ENCODE measurements at regions not wholly inside any gene's neighbourhood (a gene's known extent, or its start where the extent isn't known, plus 50 kb on each side); places are given as distances from the start of the nearest gene placed in this dataset.

DNA sequence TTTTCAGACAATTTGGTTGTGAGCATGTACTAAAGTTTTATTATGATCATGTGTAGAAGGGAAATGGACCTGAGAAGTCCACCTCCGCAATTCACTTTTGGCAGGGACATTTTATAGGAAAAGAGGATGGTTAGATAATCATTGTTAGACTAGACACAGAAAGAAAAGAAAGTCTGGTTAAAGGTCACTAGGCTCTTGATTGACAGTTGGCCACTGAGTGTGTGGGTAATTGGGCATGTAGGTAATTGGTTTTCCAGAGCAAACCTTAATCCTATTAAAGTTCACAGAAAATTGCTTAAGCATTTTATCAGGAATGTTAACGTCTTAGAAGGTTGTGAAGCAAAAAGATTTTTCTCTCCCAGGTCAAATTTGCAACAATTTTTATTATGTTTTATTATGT lies 158.5 kb upstream of the CLINT1 start:
- Mint-ChIP-seq H3K27ac (no peak overlapping the region), H3K4me3 (no peak overlapping the region), H3K36me3 (ENCODE audit: insufficient read depth) (no peaks in the 10 kb centered on the region), H3K4me1 (ENCODE audit: low read depth in 2 of 2) (no peaks in the 10 kb centered on the region), H3K27me3 (peaks cover 26 to 55% of the 10 kb centered on the region in 2 donors), H3K9me3 (no peaks in the 10 kb centered on the region)
- no peak for ATAC-seq (replicated peaks)
- DNase-seq: no peak

DNA sequence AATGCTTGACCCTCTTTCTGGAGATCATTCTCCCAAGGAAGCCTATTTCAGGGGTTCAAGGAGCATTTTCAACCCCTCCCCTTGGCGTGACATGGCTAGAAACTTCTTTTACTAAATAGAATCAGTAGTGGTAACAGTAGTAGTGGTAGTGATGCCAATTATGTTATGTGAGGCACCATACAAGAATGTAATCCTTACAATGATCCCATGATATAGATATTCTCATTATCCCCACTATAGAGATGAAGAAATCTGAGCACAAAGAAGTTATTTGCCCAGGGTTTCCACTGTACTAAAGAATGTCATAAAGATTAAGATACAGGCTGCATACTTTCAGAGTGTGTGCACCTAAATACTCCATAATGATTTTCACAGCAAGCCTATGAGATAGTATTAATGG lies 155.4 kb upstream of the CLINT1 start:
- Mint-ChIP-seq H3K4me1 (ENCODE audit: low read depth in 2 of 2) (no peaks in the 10 kb centered on the region), H3K27me3 (peaks cover 26 to 57% of the 10 kb centered on the region in 2 donors), H3K27ac (no peak overlapping the region), H3K4me3 (no peak overlapping the region), H3K36me3 (ENCODE audit: insufficient read depth) (no peaks in the 10 kb centered on the region), H3K9me3 (no peaks in the 10 kb centered on the region)
- DNase-seq: no peak
- no peak for ATAC-seq (replicated peaks)

DNA sequence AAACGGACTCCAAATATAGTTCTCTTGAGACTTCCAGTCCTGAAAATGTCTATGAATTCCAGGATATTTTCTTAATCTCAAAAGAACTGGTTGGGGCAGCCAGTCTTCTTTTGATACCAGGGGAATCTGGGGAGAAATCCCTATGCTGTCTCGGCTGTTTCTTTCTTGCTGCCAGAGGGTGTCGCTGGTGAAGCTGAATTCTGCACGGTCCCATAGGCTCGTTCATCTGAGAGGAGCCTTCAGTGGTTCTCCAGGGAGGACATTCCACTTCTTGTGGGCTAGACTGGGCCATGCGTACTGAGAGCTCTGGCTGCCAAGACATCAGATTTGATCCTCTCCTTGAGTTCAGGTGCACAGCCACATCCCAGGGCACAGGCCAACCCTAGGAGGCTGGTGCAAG lies 155.0 kb upstream of the CLINT1 start:
- Mint-ChIP-seq H3K9me3 (no peaks in the 10 kb centered on the region), H3K4me1 (ENCODE audit: low read depth in 2 of 2) (no peaks in the 10 kb centered on the region), H3K36me3 (ENCODE audit: insufficient read depth) (no peaks in the 10 kb centered on the region), H3K27me3 (peaks cover 26 to 57% of the 10 kb centered on the region in 2 donors), H3K27ac (no peak overlapping the region), H3K4me3 (no peak overlapping the region)
- ATAC-seq (replicated peaks) (no peak), DNase-seq (no peak)

DNA sequence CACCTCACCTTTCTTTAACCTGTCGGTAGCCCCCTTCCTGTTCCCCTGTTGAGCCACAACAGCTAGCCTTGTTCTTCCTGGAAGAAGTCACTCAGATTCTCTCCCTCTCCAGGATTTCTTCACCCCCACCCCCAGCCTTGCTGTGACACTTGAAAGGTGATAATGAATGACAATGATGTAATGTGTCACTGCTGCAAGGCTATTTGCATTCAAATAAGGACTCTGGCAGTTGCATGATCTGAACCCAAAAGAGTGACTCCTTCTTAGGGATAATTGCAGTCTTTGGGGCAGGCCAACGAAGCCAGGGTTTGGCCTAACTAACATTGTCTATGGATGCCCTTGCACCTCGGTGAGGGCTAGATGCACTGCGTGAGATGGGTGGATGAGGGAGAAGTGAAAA lies 154.4 kb upstream of the CLINT1 start:
- Mint-ChIP-seq H3K27me3 (peaks cover 26 to 57% of the 10 kb centered on the region in 2 donors), H3K27ac (no peak overlapping the region), H3K4me1 (ENCODE audit: low read depth in 2 of 2) (no peaks in the 10 kb centered on the region), H3K4me3 (no peak overlapping the region), H3K36me3 (ENCODE audit: insufficient read depth) (no peaks in the 10 kb centered on the region), H3K9me3 (no peaks in the 10 kb centered on the region)
- DNase-seq: no peak
- ATAC-seq (replicated peaks): no peak

DNA sequence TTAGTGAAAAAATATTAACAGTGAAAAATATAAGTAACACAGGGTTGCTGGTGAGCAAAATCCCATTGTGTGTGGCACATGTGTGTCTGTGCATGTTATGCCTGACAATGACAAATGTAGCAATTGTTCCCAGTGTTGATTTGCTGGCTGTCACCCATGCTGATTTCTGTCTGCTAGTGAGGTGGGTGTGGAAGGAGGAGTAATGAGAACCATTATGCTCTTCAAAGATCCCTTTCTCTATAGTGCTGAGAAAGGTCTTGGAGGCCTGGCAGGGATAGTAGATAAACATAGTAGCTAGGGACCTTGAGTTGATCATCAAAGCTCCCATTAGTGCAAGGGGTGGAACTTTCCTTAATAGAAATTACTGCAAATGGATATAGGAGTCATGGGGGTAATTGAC lies 152.5 kb upstream of the CLINT1 start:
- H3K4me1 Mint-ChIP-seq (ENCODE audit: low read depth in 2 of 2): no peaks in the 10 kb centered on the region
- no peak overlapping the region for H3K27ac Mint-ChIP-seq
- H3K4me3 Mint-ChIP-seq: no peak overlapping the region
- no peaks in the 10 kb centered on the region for H3K9me3 Mint-ChIP-seq
- peaks cover 26 to 40% of the 10 kb centered on the region in 2 donors for H3K27me3 Mint-ChIP-seq
- ATAC-seq (replicated peaks) (no peak), DNase-seq (no peak)
- no peaks in the 10 kb centered on the region for H3K36me3 Mint-ChIP-seq (ENCODE audit: insufficient read depth)

DNA sequence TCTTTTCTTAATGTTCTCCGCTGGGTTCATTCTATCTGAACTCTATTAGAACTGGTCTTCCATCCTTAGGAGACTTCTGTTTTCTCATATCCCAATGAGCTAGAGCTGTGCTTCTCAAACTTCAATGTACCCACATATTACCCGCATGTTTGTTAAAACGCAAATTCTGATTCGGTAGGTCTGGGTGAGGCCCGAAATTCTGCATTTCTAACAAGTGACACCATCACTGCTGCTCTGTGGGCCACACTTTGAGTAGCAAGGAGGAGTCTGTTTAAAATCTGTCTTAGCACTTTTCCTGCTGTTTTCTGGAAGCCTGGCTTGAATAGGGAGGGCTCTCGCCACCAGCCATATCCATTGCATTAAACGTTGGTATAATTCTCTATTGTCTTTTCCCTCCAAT lies 151.9 kb upstream of the CLINT1 start:
- ATAC-seq (replicated peaks): no peak
- Mint-ChIP-seq H3K4me3 (no peak overlapping the region), H3K27ac (no peak overlapping the region), H3K4me1 (ENCODE audit: low read depth in 2 of 2) (no peaks in the 10 kb centered on the region), H3K36me3 (ENCODE audit: insufficient read depth) (no peaks in the 10 kb centered on the region), H3K27me3 (peaks cover 26 to 40% of the 10 kb centered on the region in 2 donors), H3K9me3 (no peaks in the 10 kb centered on the region)
- no peak for DNase-seq

DNA sequence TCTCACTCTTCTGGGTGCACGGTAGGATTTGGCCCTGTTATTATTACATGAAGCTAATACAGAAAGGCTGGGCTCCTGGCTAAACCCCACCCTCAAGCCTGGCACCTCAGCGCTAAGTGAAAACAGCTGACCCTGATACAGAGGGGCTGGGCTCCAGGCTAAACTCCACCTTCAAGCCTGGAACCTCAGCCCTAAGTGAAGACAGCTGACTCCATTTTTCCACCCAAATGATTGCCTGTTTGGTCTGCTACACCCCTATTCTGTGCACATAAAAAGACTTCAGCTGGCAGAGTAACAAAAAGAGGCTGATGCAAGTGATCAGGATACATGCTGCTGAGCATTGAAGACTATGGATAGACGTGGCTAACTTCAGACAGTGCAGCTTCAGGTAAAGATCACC lies 148.4 kb upstream of the CLINT1 start:
- Mint-ChIP-seq H3K4me3 (no peak overlapping the region), H3K27ac (no peak overlapping the region), H3K9me3 (no peaks in the 10 kb centered on the region), H3K27me3 (peaks cover 15 to 30% of the 10 kb centered on the region in 2 donors), H3K4me1 (ENCODE audit: low read depth in 2 of 2) (no peaks in the 10 kb centered on the region), H3K36me3 (ENCODE audit: insufficient read depth) (no peaks in the 10 kb centered on the region)
- DNase-seq: no peak
- ATAC-seq (replicated peaks): no peak

DNA sequence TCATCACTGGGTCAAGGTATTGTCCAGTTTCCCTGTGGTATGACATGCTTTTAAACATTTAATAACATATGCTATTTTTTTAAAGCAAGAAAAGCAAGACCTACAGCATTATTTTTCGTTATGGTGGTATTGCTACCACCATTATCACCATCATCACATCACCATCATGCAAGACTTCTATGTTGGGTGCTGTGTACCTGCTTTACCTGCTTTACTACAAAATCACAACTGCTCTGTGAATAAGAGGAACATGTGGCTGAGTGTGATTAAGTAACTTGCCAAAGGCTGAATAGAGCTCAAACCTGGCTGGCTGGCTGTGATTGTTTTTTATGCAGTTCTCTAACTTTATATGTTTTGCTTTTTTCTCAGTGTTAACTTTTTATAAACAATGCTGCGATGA lies 140.8 kb upstream of the CLINT1 start:
- H3K27ac Mint-ChIP-seq: no peak overlapping the region
- peaks cover 32 to 39% of the 10 kb centered on the region in 2 donors for H3K27me3 Mint-ChIP-seq
- no peak overlapping the region for H3K4me3 Mint-ChIP-seq
- ATAC-seq (replicated peaks) (no peak), DNase-seq (no peak)
- peaks cover 4 to 5% of the 10 kb centered on the region in 2 donors for H3K4me1 Mint-ChIP-seq (ENCODE audit: low read depth in 2 of 2)
- H3K9me3 Mint-ChIP-seq: no peaks in the 10 kb centered on the region
- no peaks in the 10 kb centered on the region for H3K36me3 Mint-ChIP-seq (ENCODE audit: insufficient read depth)

DNA sequence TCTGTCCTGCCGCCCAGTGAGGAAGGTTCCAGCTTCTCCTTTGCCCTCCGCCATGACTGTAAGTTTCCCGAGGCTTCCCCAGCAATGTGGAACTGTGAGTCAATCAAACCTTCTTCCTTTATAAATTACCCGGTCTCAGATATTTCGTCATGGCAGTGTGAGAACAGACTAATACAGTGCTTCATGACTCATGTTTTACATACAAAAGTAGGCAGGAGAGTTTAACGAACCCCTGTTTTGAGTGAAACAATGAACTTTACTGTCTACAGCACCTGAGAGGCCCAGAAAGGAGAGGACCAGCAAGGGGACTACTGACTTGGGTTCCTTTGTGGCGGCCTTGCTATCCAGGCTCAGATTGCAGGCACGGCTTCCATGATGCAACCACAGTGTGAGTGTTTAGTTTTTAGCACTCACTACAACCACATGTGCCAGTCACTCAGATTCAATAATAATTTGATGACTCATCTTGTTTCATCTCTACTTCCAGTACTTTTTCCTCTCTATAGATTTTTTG lies 139.1 kb upstream of the CLINT1 start:
- H3K27me3 Mint-ChIP-seq: peaks cover 31 to 46% of the 10 kb centered on the region in 2 donors
- no peak overlapping the region for H3K4me3 Mint-ChIP-seq
- H3K4me1 Mint-ChIP-seq (ENCODE audit: low read depth in 2 of 2): peaks cover 11 to 14% of the 10 kb centered on the region in 2 donors
- H3K36me3 Mint-ChIP-seq (ENCODE audit: insufficient read depth): peaks cover 4% of the 10 kb centered on the region
- no peak overlapping the region for H3K27ac Mint-ChIP-seq
- H3K9me3 Mint-ChIP-seq: no peaks in the 10 kb centered on the region
- no peak for DNase-seq
- ATAC-seq (replicated peaks): no peak

DNA sequence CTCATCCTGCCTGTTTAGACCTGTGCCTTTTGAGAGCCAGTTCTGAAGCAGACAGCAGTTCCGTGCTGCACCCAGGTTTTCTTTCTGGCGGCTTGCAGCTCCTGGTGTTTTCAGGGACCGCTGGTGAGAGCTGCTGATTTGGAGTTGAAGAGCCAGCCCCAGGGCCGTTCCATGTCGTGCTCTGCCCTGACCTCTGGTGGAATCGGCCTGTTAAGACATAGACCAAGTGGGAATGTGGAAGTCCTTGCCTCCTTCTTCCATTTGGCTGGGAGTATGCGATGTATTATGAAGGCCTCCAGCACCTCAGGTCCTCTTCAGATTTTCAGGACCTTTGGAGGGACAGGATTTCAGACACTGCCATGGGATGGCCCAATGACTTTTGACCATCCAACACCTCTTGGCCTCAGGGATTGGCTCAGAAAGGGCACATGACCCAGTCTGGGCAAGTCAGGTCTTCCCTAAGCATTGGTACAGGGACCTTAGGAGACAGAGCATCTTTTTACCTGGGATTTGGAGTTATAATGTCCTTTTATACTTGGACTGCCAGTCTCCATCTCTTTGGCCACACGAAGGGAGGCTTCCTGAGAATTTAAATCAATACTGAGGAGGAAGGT lies 136.1 kb upstream of the CLINT1 start:
- peaks cover 4% of the 10 kb centered on the region for H3K36me3 Mint-ChIP-seq (ENCODE audit: insufficient read depth)
- peak overlapping the region; percentile 49 to 51 for H3K4me3 Mint-ChIP-seq
- H3K27ac Mint-ChIP-seq: no peak overlapping the region
- DNase-seq: peak; percentile 11 to 17 (median 17)
- H3K27me3 Mint-ChIP-seq: peaks cover 43 to 59% of the 10 kb centered on the region in 2 donors
- ATAC-seq (replicated peaks): peak; percentile 55
- H3K4me1 Mint-ChIP-seq (ENCODE audit: low read depth in 2 of 2): peaks cover 11 to 14% of the 10 kb centered on the region in 2 donors
- no peaks in the 10 kb centered on the region for H3K9me3 Mint-ChIP-seq

DNA sequence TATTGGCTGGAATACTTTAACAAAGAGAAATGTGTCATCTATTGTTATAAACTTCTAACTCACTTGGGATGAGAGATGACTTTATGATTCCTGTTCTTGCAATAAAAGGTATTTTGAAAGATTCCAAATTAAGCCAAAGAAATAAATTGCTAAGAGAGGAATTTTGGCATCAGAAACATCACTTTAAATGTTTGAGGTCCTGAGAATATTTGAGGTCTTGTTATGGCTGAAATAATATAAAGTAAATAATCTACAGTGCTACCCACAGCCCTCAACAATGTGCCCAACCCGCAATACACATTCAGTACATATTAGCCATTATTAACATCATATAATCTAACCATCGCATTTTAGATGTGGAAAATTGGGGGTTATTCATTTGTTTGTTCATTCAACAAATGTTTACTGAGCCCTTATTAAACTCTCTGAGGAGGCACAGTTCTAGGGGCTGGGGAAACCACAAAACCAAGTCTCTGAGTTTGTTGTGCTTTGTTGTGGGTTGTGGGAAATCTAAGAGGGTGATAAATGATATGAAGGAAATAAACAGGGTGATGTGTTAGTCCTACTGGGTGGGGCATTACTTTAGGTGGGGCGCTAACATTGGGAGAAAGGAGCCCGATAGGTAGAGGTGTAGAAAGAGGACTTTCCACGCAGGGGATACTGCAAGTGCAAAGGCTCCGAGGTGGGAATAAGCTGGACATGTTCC lies 135.2 kb upstream of the CLINT1 start:
- Mint-ChIP-seq H3K4me1 (ENCODE audit: low read depth in 2 of 2) (peaks cover 11 to 14% of the 10 kb centered on the region in 2 donors), H3K27ac (peak overlapping the region in 1 of 2 donors; percentile 16), H3K27me3 (peaks cover 52 to 68% of the 10 kb centered on the region in 2 donors), H3K4me3 (peak overlapping the region; percentile 49 to 51), H3K36me3 (ENCODE audit: insufficient read depth) (peaks cover 4% of the 10 kb centered on the region), H3K9me3 (no peaks in the 10 kb centered on the region)
- peak; percentile 38 to 48 (median 40) for DNase-seq
- ATAC-seq (replicated peaks): peak; percentile 98

DNA sequence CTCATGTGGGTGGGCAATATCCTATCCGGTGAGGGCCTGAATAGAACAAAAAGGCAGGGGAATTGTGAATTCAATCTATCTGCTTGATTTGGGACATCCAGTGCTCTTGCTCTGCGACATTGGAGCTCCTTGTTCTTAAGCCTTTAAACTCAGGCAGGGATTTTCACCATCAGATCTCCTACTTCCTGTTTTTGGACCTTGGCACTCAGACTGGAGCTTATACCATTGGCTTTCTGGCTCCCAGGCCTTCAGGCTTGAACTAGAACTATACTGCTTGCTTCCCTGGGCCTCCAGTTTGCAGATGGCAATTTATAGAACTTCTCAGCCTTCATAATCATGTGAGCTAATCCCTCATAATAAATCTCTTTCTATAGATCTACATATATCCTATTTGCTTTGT lies 134.3 kb upstream of the CLINT1 start:
- ATAC-seq (replicated peaks): no peak
- peaks cover 11 to 14% of the 10 kb centered on the region in 2 donors for H3K4me1 Mint-ChIP-seq (ENCODE audit: low read depth in 2 of 2)
- H3K27ac Mint-ChIP-seq: no peak overlapping the region
- no peak for DNase-seq
- peaks cover 55 to 72% of the 10 kb centered on the region in 2 donors for H3K27me3 Mint-ChIP-seq
- no peaks in the 10 kb centered on the region for H3K9me3 Mint-ChIP-seq
- H3K4me3 Mint-ChIP-seq: no peak overlapping the region
- H3K36me3 Mint-ChIP-seq (ENCODE audit: insufficient read depth): peaks cover 4% of the 10 kb centered on the region

DNA sequence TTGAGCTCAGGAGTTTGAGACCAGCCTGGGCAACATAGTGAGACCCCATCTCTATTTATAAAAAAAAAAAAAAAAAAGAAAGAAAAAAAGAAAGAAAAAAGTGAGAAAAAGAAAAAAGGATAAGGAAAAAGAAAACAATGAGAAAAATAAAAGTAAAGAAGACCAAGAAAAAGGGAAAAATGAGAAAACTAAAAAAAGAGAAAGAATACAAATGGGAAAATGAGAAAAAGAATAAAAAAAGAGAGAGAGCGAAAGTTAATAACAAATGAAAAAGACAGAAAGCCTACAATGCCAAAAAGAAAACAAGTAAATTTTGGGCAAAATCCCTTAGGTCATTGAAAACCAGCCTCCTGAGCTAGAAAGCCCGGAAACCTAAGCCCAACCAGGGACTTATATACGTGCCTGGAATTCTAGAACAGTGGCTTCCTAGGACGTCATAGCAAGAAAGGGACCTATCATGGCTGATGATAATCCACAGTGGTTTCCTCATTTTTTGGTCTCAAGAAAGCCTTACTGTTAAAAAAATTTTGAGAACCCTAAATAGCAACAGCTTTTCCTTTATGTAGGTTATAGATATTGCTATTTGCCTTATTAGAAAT lies 131.7 kb upstream of the CLINT1 start:
- ATAC-seq (replicated peaks): no peak
- Mint-ChIP-seq H3K9me3 (peaks cover 0 to 5% of the 10 kb centered on the region in 2 donors), H3K27ac (no peak overlapping the region), H3K36me3 (ENCODE audit: insufficient read depth) (peaks cover 4% of the 10 kb centered on the region), H3K4me3 (no peak overlapping the region), H3K27me3 (peaks cover 51 to 65% of the 10 kb centered on the region in 2 donors), H3K4me1 (ENCODE audit: low read depth in 2 of 2) (peaks cover 11 to 14% of the 10 kb centered on the region in 2 donors)
- DNase-seq: no peak

DNA sequence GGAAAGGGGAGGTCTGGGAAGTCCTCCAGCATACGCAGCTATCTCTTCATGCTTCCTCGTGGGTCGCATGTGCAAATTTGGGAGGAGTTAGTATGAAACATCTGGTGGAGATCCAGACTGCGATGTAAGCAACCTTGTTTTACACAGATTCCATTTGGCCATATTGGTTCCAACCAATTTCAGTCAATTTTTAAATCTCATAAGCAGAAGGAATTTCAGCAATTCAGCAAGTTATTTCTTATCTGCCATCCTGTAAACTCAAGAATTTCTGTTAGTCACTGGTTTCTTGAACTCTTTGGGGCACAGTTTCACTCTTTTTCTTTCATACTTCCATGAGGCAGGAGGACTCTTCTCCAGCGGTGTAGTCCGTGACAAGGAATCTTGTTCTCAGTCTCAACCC lies 130.4 kb upstream of the CLINT1 start:
- H3K27ac Mint-ChIP-seq: no peak overlapping the region
- peaks cover 3 to 6% of the 10 kb centered on the region in 2 donors for H3K4me1 Mint-ChIP-seq (ENCODE audit: low read depth in 2 of 2)
- H3K27me3 Mint-ChIP-seq: peaks cover 48 to 57% of the 10 kb centered on the region in 2 donors
- H3K9me3 Mint-ChIP-seq: peaks cover 0 to 5% of the 10 kb centered on the region in 2 donors
- DNase-seq (no peak), ATAC-seq (replicated peaks) (no peak)
- H3K36me3 Mint-ChIP-seq (ENCODE audit: insufficient read depth): peaks cover 2% of the 10 kb centered on the region
- H3K4me3 Mint-ChIP-seq: no peak overlapping the region

Measured in effector memory CD8-positive, alpha-beta T cell (primary cell).